Spleen (tissue), 11 donors: ENCODE measurements at regions not wholly inside any gene's neighbourhood (a gene's known extent, or its start where the extent isn't known, plus 50 kb on each side); places are given as distances from the start of the nearest gene placed in this dataset.

Source experiments
- DNase-seq: peaks from one replicate; pipeline ENCODE4 v3.0.0-alpha.2; 2020
- H3K27ac ChIP-seq, 8 donors: fragments of 200-600 bp; sonication (generic) in 7 of 8; 1 replicate in 4 of 8; 2 replicates in 4 of 8; pipeline versions ENCODE4 v1.5.0 to v1.8.0; 2016 to 2021; ENCODE audit warnings: inconsistent platforms in 4 of 8, mild to moderate bottlenecking in 4 of 8, moderate library complexity in 1 of 8
- H3K27me3 ChIP-seq, 7 donors: fragments of 200-600 bp; sonication (generic) in 6 of 7; replicated peaks in 1 of 7; 1 replicate in 4 of 7; 2 replicates in 3 of 7; pipeline versions ENCODE4 v1.5.0 to v1.8.0; 2016 to 2021; ENCODE audit warnings: inconsistent platforms in 3 of 7, mild to moderate bottlenecking in 1 of 7
- H3K36me3 ChIP-seq, 6 donors: fragments of 200-600 bp; sonication (generic) in 5 of 6; 1 replicate in 4 of 6; 2 replicates in 2 of 6; pipeline versions ENCODE4 v1.5.0 to v1.8.0; 2016 to 2021; ENCODE audit warnings: inconsistent platforms in 2 of 6
- H3K4me1 ChIP-seq, 6 donors: fragments of 200-600 bp; sonication (generic) in 5 of 6; 1 replicate in 3 of 6; 2 replicates in 3 of 6; pipeline versions ENCODE4 v1.5.0 to v1.8.0; 2016 to 2021; ENCODE audit warnings: inconsistent platforms in 3 of 6
- H3K4me3 ChIP-seq, 8 donors: fragments of 200-600 bp; sonication (generic) in 7 of 8; 1 replicate in 4 of 8; 2 replicates in 4 of 8; pipeline versions ENCODE4 v1.5.0 to v1.8.0; 2016 to 2021; ENCODE audit warnings: inconsistent platforms in 4 of 8, mild to moderate bottlenecking in 4 of 8, moderate library complexity in 2 of 8
- H3K9me3 ChIP-seq, 8 donors: fragments of 200-600 bp; sonication (generic) in 7 of 8; 1 replicate in 4 of 8; 2 replicates in 4 of 8; pipeline versions ENCODE4 v1.5.0 to v1.8.0; 2016 to 2021; ENCODE audit warnings: inconsistent platforms in 4 of 8
- CTCF ChIP-seq, 11 experiments: fragments of 200-600 bp in 7 of 11; fragments of 450-650 bp in 4 of 11; sonication (generic) in 4 of 11; IDR thresholded peaks in 8 of 11; conservative IDR thresholded peaks in 3 of 11; 1 replicate in 7 of 11; 2 replicates in 4 of 11; pipeline versions ENCODE4 v1.4.0 to v1.8.0; 2016 to 2021; ENCODE audit warnings: antibody characterized with exemption in 11 of 11, inconsistent platforms in 4 of 11, mild to moderate bottlenecking in 1 of 11
- POLR2A ChIP-seq, 3 donors: fragments of 450-650 bp; IDR thresholded peaks; one replicate each; pipeline ENCODE4 v1.5.1; 2017; ENCODE audit warnings: antibody characterized with exemption in 3 of 3, mild to moderate bottlenecking in 1 of 3
- POLR2AphosphoS5 ChIP-seq, 3 donors: sonication (generic); formaldehyde crosslinking; IDR thresholded peaks; one replicate each; pipeline ENCODE4 v1.5.1; 2017; ENCODE audit warnings: antibody characterized with exemption in 3 of 3
- WGBS, 5 donors: extraction: QIAGEN DNeasy Blood & Tissue Kit in 3 of 5; methylation state at CpG; one replicate each; pipeline versions ENCODE4 v1.1.5 to v1.1.7; 2013 to 2018; 5-methylcytosine and 5-hydroxymethylcytosine counted together
- intact Hi-C: fragments of 100-400 bp; cut with DNase I; formaldehyde crosslinking; loops from one replicate; pipeline ENCODE4 v1.15.0; 2023; ENCODE audit warnings: low total_unique reads
- donor health status: healthy with polysubstance abuse.
- donor health status: DM: no; HTN: no; CAD: no; lungs with moderate emphysema.
- donor health status: DM: no; HTN: no; CAD: no.
- donor health status: Bipolar disorder and iron deficiency.
- donor health status: healthy.
- donor health status: DM: no; HTN: no; CAD: no.
- donor health status: DM: yes; HTN: yes; CAD: no.

GRCh38 chr7:22664988-22665798, 61.8 kb upstream of the IL6 start:
- peak; percentile 75 for DNase-seq
- Histone ChIP-seq H3K27ac (no peak overlapping the region), H3K27me3 (no peaks in the 10 kb centered on the region), H3K4me3 (no peak overlapping the region), H3K9me3 (no peaks in the 10 kb centered on the region), H3K4me1 (peaks cover 0 to 40% (median 28%) of the 10 kb centered on the region in 6 donors), H3K36me3 (no peaks in the 10 kb centered on the region)
- TF ChIP-seq POLR2A (IDR thresholded peaks at IDR 0.05) (no peak), POLR2AphosphoS5 (IDR thresholded peaks at IDR 0.05) (no peak), CTCF (IDR thresholded peaks at IDR 0.05 in 8 of 11, conservative IDR thresholded peaks at IDR 0.05 in 3 of 11) (no peak)
- intact Hi-C loops: no loop called here
- WGBS, 5 donors: 95 to 96% (median 95%) methylated on average over 54 of the region's 54 CpGs

- no peak for DNase-seq
- Histone ChIP-seq H3K9me3 (no peaks in the 10 kb centered on the region), H3K27me3 (no peaks in the 10 kb centered on the region), H3K4me3 (no peak overlapping the region), H3K36me3 (no peaks in the 10 kb centered on the region), H3K4me1 (peaks cover 0 to 40% (median 28%) of the 10 kb centered on the region in 6 donors), H3K27ac (peak overlapping the region in 6 of 8 donors; percentile 59 to 86 (median 71))
- 71 to 85% (median 73%) methylated on average over 6 of the region's 6 CpGs for WGBS, 5 donors
- intact Hi-C loops: no loop called here
- TF ChIP-seq POLR2A (IDR thresholded peaks at IDR 0.05) (no peak), POLR2AphosphoS5 (IDR thresholded peaks at IDR 0.05) (no peak), CTCF (IDR thresholded peaks at IDR 0.05 in 8 of 11, conservative IDR thresholded peaks at IDR 0.05 in 3 of 11) (no peak)
Observed at GRCh38 chr7:22663721-22664120, 63.3 kb upstream of the IL6 start.

- DNase-seq: no peak
- intact Hi-C loops: no loop called here
- 38 to 47% (median 43%) methylated on average over 2 of the region's 2 CpGs for WGBS, 5 donors
- H3K4me1 ChIP-seq: peaks cover 0 to 40% (median 28%) of the 10 kb centered on the region in 6 donors
- H3K9me3 ChIP-seq: no peaks in the 10 kb centered on the region
- peak overlapping the region in 7 of 8 donors; percentile 56 to 86 (median 68) for H3K27ac ChIP-seq
- H3K27me3 ChIP-seq: no peaks in the 10 kb centered on the region
- no peaks in the 10 kb centered on the region for H3K36me3 ChIP-seq
- TF ChIP-seq POLR2A (IDR thresholded peaks at IDR 0.05) (no peak), CTCF (IDR thresholded peaks at IDR 0.05 in 8 of 11, conservative IDR thresholded peaks at IDR 0.05 in 3 of 11) (no peak), POLR2AphosphoS5 (IDR thresholded peaks at IDR 0.05) (no peak)
- no peak overlapping the region for H3K4me3 ChIP-seq
Observed at GRCh38 chr7:22663357-22663718, 63.7 kb upstream of the IL6 start.

- H3K36me3 ChIP-seq: no peaks in the 10 kb centered on the region
- intact Hi-C loops: no loop called here
- no peak for TF ChIP-seq CTCF (IDR thresholded peaks at IDR 0.05 in 8 of 11, conservative IDR thresholded peaks at IDR 0.05 in 3 of 11)
- TF ChIP-seq POLR2AphosphoS5 (IDR thresholded peaks at IDR 0.05): no peak
- TF ChIP-seq POLR2A (IDR thresholded peaks at IDR 0.05): no peak
- WGBS, 5 donors: 61 to 83% (median 69%) methylated on average over 3 of the region's 3 CpGs
- DNase-seq: no peak
- no peaks in the 10 kb centered on the region for H3K9me3 ChIP-seq
- H3K27me3 ChIP-seq: no peaks in the 10 kb centered on the region
- peaks cover 0 to 43% (median 29%) of the 10 kb centered on the region in 6 donors for H3K4me1 ChIP-seq
- H3K27ac ChIP-seq: peak overlapping the region; percentile 3 to 86 (median 68)
- no peak overlapping the region for H3K4me3 ChIP-seq
Observed at GRCh38 chr7:22662556-22663356, 64.2 kb upstream of the IL6 start.
